GM21381 (cell line): ENCODE measurements at regions not wholly inside any gene's neighbourhood (a gene's known extent, or its start where the extent isn't known, plus 50 kb on each side); places are given as distances from the start of the nearest gene placed in this dataset.

ENCODE experiments used
- ATAC-seq: cut with Tn5 transposase; IDR thresholded peaks from one replicate; pipeline ENCODE4 v1.9.1; 2021; ENCODE audit warnings: mild to moderate bottlenecking, moderate library complexity; ENCODE audit not compliant: unreplicated experiment

GRCh38 chr4:180150818-180151217 is 2092.4 kb upstream of the TENM3 start:
- ATAC-seq = no peak

GRCh38 chr4:180152831-180153230 is 2090.4 kb upstream of the TENM3 start:
- ATAC-seq = no peak

GRCh38 chr4:180153587-180153986 is 2089.6 kb upstream of the TENM3 start:
- no peak for ATAC-seq

GRCh38 chr4:180156684-180157083 is 2086.5 kb upstream of the TENM3 start:
- no peak for ATAC-seq

GRCh38 chr4:180160195-180160983 is 2082.8 kb upstream of the TENM3 start:
- no peak for ATAC-seq

- ATAC-seq = no peak
Measured at GRCh38 chr4:180164799-180165198, 2078.4 kb upstream of the TENM3 start.

GRCh38 chr4:180169394-180169793 is 2073.8 kb upstream of the TENM3 start:
- ATAC-seq = no peak

GRCh38 chr4:180169966-180170365 is 2073.2 kb upstream of the TENM3 start:
- no peak for ATAC-seq

GRCh38 chr4:180179146-180179545 is 2064.1 kb upstream of the TENM3 start:
- ATAC-seq = no peak

GRCh38 chr4:180189666-180190065 is 2053.5 kb upstream of the TENM3 start:
- no peak for ATAC-seq

- no peak for ATAC-seq
Measured at GRCh38 chr4:180190382-180190781, 2052.8 kb upstream of the TENM3 start.

GRCh38 chr4:180197471-180197870 is 2045.7 kb upstream of the TENM3 start:
- no peak for ATAC-seq

GRCh38 chr4:180203349-180203748 is 2039.9 kb upstream of the TENM3 start:
- ATAC-seq = no peak

GRCh38 chr4:180205276-180205675 is 2037.9 kb upstream of the TENM3 start:
- no peak for ATAC-seq

GRCh38 chr4:180207921-180208320 is 2035.3 kb upstream of the TENM3 start:
- ATAC-seq = no peak

GRCh38 chr4:180217070-180217469 is 2026.1 kb upstream of the TENM3 start:
- no peak for ATAC-seq

GRCh38 chr4:180219080-180219479 is 2024.1 kb upstream of the TENM3 start:
- no peak for ATAC-seq

- ATAC-seq = no peak
Measured at GRCh38 chr4:180225977-180226376, 2017.2 kb upstream of the TENM3 start.

GRCh38 chr4:180234730-180235129 is 2008.5 kb upstream of the TENM3 start:
- ATAC-seq = no peak

- no peak for ATAC-seq
Measured at GRCh38 chr4:180240670-180241069, 2002.5 kb upstream of the TENM3 start.

GRCh38 chr4:180253419-180253818 is 1989.8 kb upstream of the TENM3 start:
- no peak for ATAC-seq

GRCh38 chr4:180261346-180261745 is 1981.9 kb upstream of the TENM3 start:
- no peak for ATAC-seq

GRCh38 chr4:180280076-180280475 is 1963.1 kb upstream of the TENM3 start:
- ATAC-seq = no peak
